DMS153 treated with DMSO at 0.1 percent for 48 hours (cell line): ENCODE measurements at regions not wholly inside any gene's neighbourhood (a gene's known extent, or its start where the extent isn't known, plus 50 kb on each side); places are given as distances from the start of the nearest gene placed in this dataset.

Experiments
- DNase-seq: peaks from one replicate; lab custom pipeline; 2025; ENCODE audit not compliant: unreplicated experiment; lab: John Stamatoyannopoulos, UW

GRCh38 chr3:193780397-193780796 lies 187.4 kb downstream of the OPA1 start:
- DNase-seq = no peak

GRCh38 chr3:193780810-193781478 lies 187.9 kb downstream of the OPA1 start:
- peak; percentile 26 for DNase-seq

GRCh38 chr3:193782276-193782647 lies 189.3 kb downstream of the OPA1 start:
- DNase-seq = no peak

- DNase-seq = no peak
These were observed 189.7 kb downstream of the OPA1 start for GRCh38 chr3:193782747-193783146.

DNA sequence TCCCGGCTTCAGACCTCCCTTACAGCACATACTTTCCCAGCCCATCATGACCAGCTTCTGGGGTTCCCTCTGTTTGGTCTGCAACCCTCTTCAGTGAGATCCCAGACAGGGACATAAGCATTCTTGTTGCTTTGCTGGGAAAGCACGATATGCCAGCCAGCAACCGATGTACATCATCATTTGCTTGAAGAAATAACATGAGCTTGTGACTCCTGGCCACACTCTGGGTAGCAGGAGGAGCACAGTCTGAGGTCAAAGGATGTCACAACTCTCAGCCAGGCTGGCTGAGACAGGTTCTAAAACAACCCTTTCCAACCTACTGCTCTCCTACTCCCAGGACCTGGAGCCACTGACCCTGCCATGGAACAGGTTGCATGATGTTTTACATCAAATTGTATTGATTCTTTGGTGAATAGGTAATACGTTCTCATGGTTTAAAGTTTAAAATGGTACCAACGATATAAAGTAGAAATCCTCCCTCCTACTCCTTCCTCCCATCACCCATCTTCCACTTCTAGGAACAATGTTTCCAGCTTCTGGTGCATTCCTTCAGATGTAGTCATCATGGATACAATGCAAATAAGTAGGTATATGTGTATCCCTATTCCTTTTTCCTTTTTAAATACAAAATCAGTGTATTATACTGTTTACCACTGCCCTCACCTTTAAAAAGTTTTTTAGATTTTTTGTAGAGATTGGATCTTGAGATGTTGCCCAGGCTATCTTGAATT lies 190.3 kb downstream of the OPA1 start:
- DNase-seq = no peak

- DNase-seq = no peak
These were observed 191.8 kb downstream of the OPA1 start for GRCh38 chr3:193784822-193785221.

GRCh38 chr3:193787496-193787870 lies 194.5 kb downstream of the OPA1 start:
- DNase-seq = no peak

GRCh38 chr3:193788189-193788991 lies 195.4 kb downstream of the OPA1 start:
- no peak for DNase-seq

- no peak for DNase-seq
These were observed 196.4 kb downstream of the OPA1 start for GRCh38 chr3:193789455-193789854.

- DNase-seq = no peak
These were observed 197.3 kb downstream of the OPA1 start for GRCh38 chr3:193790086-193790990.

DNA sequence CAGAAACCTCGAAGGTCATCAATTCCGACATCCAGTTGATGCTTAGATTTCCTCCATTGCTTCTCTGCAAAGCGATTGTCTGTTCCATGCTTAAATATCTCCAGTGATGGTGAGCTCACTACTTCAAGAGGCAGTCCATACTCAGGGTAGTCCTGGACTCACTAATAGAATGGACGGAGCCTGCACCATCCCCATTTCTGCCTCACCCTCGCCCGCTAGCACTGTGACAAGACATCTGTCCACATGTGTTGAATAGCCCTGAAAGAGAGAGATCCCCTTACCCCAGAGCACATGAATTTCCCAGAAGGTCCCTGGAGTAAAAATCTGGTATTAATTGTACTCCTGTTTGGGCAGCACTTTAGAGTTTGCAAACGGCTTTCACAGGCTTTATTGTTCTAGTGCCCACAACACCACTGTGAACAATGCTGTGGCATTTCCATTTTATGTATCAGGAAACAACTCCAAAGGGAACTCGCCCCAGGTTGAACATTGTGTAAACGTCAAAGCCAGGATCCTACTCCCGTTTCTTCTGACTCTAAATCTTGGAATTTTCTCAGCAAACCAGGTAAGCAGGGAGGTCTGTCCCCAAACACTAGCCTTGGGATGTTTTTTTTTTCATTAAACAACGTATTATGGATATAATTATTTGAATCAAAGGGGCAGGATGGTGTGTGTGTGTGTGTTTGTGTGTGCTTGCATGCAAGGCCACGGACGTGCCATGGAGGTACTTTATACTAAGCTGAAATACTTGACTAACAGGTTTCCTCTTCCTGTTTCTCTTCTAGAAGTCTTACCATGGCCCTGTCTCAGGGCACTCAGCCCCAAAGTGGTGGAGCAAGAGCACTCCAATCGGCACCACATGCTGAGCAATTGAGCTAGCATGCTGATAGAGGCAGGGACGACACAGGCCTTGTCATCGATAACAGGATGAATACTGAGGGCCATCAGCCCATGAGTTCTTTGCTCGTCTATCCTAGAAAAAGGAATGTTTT lies 198.3 kb downstream of the OPA1 start:
- peak; percentile 54 for DNase-seq

GRCh38 chr3:193793123-193793522 lies 200.1 kb downstream of the OPA1 start:
- DNase-seq = no peak

GRCh38 chr3:193794002-193794881 lies 201.2 kb downstream of the OPA1 start:
- DNase-seq = no peak

GRCh38 chr3:193795062-193795690 lies 202.2 kb downstream of the OPA1 start:
- no peak for DNase-seq

GRCh38 chr3:193796089-193796488 lies 203.1 kb downstream of the OPA1 start:
- no peak for DNase-seq

DNA sequence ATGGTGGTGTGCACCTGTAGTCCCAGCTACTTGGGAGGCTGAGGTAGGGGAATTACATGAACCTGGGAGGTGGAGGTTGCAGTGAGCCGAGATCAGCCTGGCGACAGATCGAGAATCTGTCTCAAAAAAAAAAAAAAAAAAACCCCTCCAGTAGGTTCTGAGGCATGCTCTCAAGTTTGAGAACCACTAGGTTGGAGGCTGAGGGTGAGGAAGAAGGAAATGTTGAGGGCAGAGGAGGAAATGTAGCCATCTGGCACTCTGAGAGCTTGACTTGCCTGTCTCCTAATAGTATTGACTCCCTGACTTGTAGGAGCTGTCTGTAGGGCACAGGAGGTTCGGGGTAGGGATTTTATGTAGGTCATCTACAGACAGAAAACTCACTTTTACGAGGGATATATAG lies 204.6 kb downstream of the OPA1 start:
- DNase-seq = no peak

DNA sequence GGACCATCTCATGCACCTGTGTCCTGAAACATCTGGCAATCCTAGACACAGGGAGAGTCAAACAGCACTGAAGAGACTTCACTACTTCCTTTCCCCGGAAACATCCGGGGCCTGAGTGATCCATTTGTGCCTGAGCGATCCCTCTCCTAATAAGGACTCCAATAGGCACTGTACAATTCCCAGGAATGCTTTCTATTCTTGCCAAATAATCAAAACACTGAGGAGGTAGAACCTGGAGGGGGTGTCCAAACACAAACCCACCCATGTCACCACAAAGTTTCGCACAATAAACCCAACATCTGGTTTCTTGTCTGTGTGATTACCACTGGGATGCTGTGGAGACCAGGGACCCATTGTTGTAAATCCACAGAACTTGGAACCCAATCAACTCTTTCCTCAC lies 205.0 kb downstream of the OPA1 start:
- DNase-seq = no peak
